ENCODE measurements at regions not wholly inside any gene's neighbourhood (a gene's known extent, or its start where the extent isn't known, plus 50 kb on each side); places are given as distances from the start of the nearest gene placed in this dataset.
A peak's percentile ranks its signal among the peaks of the same experiment; 100 is the strongest.

DNA sequence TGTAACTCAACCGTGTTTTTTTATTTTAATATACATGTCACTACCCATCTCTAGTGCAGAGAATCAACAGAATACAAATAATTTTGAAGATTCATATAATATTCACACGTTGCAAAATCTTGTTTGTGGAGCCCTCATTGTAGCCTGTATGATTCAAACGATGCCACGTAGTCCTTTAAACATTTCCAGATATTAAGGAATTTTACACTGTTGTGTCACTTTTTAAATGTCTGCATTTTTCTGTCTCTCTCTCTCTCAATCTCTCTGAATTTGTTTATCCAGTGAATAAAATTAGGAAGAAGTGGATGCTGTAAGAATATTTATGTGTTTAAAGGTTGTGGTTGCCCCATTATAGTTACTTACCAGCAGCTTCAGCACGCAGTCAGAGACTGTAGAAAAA, 262.0 kb downstream of the PAX1 start:
- no peak for DNase-seq (ENCODE audit: extremely low read depth in 1 of 11, low read depth in 9 of 11, low spot score in 4 of 11)

DNA sequence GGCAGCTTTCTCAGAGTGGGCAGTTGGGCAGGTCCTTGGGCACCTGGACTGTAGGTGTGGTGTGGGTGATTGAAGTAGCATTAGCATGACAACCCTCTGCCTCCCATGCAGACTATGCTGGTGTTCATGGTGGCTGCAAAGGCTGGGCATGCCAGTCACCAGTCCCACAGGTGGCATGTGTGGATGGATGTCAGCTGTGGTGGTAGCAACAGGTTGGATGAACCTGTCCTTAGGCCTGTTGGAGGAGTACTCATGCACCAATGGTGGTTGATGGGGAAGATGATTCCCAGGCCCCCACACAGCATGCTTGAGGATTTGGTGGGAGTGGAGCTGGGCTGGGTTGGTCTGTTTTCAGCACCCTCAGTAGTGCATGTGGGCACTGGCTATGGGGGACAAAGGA, 251.1 kb downstream of the PAX1 start:
- DNase-seq (ENCODE audit: extremely low read depth in 1 of 11, low read depth in 9 of 11, low spot score in 4 of 11), result no peak

DNA sequence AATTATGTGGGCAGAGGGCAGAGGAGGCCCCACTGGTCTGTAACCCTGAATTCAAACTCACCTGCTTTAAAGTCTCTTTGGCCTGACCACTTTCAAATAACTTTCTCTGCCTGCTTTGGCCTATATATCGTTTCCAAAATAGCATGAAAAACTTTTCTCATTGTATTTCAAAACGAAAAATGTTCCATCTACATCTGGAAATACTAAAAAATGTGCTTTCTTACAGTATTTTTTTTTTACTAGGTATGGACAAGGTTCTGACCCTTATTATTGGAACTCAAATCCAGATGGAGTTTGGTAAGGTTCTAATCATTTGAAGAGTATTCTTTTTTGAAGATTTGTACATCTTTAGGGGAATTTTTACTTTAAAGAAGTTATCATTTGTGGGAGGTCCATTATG, 241.9 kb downstream of the PAX1 start:
- no peak for DNase-seq (ENCODE audit: extremely low read depth in 1 of 11, low read depth in 9 of 11, low spot score in 4 of 11)

DNA sequence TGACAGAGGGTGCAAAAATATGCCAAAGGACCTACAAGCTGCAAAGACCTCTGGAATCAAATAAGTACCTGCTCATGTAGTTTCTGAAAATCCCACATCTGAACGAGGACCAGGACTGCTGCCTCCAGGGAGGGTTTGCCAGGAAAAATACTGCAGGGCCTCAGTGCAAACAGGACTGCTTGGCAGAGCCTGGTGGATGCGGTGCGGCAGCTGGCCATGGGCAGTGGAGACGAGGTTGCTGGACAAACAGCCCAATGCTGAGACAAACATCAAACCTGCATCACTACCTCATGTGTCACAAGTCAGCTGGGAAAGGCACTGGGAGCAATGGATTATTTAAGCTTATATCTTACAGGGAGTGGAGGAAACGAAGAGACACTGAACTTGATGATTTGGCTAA, 238.8 kb downstream of the PAX1 start:
- DNase-seq (ENCODE audit: extremely low read depth in 1 of 11, low read depth in 9 of 11, low spot score in 4 of 11), result no peak

DNA sequence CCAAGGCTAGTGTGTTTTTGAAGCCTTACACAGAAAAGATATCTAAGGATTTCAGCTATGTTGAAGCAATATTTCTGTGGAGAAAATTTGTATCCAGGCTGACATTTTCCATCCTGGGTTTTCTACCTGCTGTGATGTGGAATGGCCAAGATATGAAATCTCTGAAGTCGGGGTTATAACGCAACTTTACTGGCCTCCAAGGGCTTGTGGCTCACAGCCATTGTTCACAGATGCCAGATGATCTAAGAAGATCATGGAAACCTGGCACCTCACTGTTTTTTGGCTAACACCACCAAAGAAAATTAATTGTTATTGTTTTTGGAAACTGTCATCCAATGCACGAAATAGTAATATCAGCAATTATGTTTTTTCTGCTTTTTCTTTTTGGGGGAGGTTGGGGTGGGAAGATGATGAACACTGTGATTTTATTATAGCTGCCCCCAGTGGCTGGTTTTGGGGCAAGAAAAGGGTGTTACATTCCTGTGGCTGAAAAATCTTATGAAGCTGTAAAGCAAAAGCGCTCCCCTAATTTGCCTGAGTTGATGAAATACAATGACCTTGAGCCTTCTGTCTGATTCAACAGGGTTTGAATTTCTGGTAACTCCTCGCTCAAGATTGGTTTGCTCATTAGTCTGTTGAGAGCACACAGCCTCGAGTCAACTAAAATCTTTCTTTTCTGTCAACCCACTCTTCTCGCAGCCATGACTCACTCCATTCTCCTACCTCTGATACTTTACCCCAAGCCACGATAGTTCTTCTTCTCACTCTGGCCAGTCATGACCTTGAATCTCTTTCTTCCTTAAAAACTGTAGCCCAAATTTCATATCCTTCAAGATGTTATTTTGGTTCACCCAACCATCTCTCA, 236.7 kb downstream of the PAX1 start:
- no peak for DNase-seq (ENCODE audit: extremely low read depth in 1 of 11, low read depth in 9 of 11, low spot score in 4 of 11)

DNA sequence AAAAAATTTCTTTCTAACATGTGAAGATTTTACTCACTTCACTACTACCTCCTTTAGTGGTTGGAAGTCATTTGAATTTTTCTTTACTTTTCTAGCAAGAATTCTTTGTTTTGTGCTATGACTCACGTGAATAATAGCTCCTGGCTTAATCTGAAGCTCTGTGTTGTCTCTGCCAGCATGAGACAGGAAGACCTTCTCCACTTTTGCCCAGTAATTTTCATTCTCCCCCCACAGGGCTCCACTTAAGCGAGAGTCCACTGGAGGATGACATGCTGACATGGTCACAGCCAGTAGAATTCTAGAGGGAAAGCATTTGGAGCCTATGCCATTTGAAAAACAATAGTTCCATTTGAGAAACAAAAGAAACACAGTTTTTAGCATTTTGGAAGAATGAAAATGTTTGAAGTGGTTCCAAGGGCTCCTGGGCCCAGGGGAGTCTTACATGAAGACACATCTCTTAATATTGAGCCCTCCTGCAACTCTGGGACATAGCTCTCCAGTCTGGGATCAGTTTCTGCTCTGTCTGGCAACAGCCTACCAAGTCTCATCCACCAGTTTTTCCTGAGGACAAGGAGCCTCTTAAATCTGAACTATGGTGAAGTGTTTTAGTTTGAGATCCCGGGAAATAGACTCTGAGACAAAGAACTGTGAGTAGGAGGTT, 231.4 kb downstream of the PAX1 start:
- no peak for DNase-seq (ENCODE audit: extremely low read depth in 1 of 11, low read depth in 9 of 11, low spot score in 4 of 11)

DNA sequence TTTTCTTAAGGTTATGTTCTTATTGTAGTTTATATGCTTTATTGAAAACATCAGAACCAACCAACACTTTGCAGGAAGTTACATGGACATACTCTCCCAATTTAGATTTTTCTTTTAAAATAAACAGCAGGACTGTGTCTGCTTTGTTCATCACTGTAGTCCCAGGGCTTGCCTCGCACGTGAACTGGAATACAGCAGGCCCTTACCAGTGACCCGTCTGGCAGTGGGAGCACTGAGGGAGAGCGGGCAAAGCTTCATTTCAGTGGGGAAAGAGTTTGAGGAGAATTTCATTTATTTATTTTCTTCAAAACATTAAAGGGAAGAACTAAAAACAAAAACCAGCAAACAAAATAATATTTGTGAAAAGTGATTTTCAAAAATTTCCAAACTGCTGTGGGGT, 230.8 kb downstream of the PAX1 start:
- no peak for DNase-seq (ENCODE audit: extremely low read depth in 1 of 11, low read depth in 9 of 11, low spot score in 4 of 11)

DNA sequence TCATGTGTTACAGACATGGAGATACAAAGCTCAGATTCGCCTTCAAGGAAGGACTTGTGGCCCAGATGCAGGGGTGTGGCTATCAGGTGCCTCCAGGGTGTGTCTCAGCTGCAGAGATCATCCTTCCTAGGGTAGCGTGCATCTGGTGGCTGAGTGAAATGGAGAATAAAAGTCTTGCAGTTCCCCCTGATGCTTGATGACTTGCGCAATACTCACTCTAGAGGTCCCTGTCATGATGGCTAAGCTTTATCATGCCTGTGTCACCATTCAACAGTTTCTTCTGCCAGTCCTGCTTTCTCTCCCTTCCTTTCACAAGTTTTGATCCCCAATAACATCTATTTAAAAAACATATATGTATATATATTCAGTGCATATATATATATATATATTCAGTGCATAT, 228.1 kb downstream of the PAX1 start:
- no peak for DNase-seq (ENCODE audit: extremely low read depth in 1 of 11, low read depth in 9 of 11, low spot score in 4 of 11)

DNA sequence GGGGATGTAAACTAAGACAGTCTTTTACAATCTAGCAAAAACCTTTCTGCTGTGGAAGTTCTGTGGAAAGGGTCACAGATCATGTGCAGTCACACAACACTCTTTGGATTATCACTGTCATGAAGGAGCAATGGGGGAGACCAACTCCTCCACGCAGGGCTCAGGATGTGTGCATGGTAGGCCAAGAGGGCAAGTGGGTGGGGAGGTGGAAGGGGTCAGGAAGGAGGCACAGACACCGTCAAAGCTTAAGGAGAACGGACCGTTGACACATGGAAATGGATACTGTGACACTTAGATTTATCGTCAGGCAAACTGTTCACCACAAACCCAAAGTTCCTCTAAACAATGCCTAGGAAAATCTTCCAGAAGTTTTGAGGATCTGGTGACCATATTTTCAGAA, 215.8 kb downstream of the PAX1 start:
- DNase-seq (ENCODE audit: extremely low read depth in 1 of 11, low read depth in 9 of 11, low spot score in 4 of 11), result peak in 7 of 11 donors; percentile 3 to 24 (median 13)

DNA sequence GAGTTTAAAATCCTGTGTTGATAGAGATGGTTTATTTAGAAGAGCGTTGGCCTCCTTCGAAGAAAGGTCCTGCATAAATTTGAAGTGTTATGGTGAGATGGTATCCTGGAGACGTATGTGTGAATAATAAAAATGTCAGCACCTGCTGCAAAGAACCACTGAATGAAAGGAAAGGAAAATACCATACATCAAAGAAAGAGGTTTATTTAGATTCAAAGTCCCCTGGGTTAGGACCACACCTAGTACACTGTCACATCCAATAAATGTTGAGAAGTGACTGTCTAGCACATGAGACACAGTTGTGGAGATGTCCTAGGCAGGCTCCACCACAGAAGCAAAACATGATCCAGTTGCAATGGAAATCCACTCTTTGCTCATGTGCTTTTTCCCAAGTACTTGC, 214.7 kb downstream of the PAX1 start:
- no peak for DNase-seq (ENCODE audit: extremely low read depth in 1 of 11, low read depth in 9 of 11, low spot score in 4 of 11)

DNA sequence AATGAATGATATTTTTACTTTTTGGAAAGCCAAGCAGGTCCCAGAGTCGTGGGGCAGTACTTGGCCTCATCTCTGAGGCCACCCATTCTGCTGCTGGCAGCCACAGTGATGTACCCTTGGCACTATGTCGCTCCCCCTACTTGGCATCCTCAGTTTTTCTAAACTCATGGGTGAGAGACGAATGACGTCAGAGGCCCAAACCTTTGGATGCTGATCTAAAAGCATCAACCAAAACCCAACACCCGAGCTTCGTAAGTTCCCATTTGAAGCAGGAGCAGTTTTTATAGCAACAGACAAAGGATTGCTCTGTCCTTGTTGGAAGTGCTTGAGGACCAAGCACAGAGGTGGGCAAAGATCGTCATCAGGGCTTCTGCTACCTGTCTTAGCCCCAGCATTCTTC, 212.9 kb downstream of the PAX1 start:
- DNase-seq (ENCODE audit: extremely low read depth in 1 of 11, low read depth in 9 of 11, low spot score in 4 of 11), result no peak

DNA sequence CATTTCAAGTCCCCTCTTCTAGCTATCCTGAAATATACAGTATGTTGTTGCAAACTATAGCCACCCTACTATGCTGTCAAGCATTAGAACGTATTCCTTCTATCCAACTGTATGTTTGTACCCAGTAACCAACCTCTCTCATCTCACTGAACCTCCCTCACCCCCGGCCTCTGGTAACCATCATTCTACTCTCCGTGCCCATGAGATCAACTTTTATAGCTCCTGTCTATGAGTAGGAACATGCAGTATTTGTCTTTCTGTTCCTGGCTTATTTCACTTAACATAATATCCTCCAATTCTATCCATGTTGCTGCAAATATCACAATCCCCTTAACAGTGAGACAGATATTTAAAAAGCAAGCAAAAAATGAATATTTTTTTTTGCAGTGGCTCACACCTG, 196.9 kb downstream of the PAX1 start:
- no peak for DNase-seq (ENCODE audit: extremely low read depth in 1 of 11, low read depth in 9 of 11, low spot score in 4 of 11)

DNA sequence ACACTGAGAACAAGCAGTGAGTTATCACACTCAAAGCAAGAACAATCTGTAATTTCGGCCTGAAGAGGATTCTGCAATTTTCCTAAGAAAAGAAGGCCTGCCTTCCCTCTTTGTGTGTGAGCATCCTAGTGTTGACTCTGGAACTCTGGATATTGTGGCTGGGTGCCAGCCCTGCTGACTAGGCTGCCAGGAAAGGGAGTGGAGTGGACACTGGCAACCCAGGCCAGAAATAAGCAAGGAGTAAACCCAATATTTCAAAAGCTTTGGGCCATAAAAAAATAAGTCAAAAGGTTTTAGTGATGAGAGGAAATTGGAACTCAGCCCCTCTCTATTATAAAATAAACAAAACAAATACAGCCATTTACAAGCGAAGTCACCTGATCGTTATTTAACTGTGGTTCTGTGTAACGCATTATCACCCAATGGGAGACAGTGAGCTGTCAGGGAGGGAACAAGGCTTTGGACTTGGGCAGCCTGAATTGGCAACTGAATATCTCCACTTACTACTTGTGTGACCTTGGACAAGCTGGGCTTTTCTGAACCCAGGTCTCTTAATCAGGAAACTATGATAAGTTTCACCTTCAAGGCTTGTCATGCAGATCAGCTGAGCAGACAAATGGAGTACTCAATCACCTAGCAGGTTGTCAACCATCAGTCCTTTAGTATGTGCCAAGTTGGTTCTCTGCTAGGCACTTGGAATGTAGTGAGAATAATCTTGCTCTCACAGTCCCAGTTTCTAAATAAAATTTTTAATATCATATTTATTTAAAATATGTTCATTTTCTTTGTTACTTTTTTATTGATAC, 196.2 kb downstream of the PAX1 start:
- DNase-seq (ENCODE audit: extremely low read depth in 1 of 11, low read depth in 9 of 11, low spot score in 4 of 11), result no peak

DNA sequence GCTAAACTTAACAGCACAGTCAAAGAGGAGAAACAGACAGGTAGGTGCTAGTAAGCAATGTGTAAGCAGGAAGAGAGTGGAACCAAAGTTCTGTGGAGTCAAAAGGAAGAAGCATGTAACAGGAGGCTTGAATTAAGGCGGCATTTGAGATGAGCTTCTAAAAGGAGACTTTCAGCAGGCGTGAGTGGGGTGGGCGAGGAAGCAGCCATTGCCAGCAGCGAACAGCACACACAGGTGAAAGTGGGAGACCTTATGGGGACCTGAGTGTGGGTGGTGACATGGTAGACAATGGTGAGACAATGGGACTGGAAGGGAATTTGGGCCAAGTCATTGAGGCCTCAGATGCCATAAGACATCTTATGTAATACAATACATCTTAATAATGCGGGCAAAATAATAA, 195.0 kb downstream of the PAX1 start:
- DNase-seq (ENCODE audit: extremely low read depth in 1 of 11, low read depth in 9 of 11, low spot score in 4 of 11), result no peak

DNA sequence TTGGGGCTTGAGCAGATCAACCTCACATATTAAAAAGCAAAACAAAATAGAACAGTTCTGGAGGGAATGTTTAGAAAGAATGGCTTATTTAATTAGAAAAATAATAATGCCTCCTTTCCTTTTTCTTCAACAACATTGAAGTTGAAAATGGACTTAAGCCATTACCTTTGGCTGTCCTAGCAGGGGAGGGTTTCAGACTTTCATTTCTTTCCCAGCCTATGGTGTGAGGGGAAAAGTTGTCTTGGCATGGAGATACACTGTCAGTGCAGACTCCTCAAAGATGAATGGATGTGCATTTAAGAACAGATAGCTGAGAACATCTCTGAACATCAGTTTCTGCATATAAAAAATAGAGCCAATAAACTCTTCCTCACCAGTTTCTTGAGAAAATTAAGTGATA, 169.5 kb downstream of the PAX1 start:
- no peak for DNase-seq (ENCODE audit: extremely low read depth in 1 of 11, low read depth in 9 of 11, low spot score in 4 of 11)

DNA sequence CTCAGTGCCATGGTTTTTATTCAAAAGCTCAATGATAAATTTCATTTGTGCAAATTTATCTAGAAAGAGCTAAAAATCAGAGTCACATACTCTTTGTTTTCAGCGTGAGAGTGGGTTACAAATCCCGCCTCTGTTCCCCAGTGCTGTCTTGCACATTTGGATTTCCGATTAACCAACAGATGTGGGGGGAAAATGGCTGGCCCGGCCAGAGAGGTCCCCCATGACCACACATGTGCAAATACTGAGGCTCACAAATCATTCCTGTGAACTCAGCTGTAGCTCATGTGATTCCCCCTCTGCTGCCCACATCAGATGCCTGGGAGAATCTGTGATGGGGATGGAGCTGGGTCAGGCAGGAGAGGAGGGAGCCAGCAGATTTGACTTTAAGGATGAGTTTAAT, 168.7 kb downstream of the PAX1 start:
- DNase-seq (ENCODE audit: extremely low read depth in 1 of 11, low read depth in 9 of 11, low spot score in 4 of 11), result no peak

DNA sequence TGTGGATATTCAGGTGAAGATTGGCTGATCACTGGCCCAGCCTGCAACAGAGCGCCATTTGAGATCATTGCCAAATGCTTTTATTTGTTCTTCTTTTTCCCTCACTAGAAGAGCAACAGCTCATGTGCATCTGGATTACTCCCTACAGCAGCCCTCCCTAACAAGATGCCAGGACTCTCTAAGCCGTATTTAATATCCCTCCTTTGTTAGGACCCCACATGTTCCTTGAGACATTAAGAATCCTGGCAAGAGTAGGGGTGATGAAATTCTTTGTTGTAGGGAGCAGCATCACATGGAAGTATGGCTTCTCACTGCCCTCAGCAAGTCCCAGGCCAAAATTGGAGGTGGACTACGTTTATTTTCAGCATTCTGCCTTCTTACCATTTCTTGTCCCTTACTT, 167.8 kb downstream of the PAX1 start:
- DNase-seq (ENCODE audit: extremely low read depth in 1 of 11, low read depth in 9 of 11, low spot score in 4 of 11), result no peak

DNA sequence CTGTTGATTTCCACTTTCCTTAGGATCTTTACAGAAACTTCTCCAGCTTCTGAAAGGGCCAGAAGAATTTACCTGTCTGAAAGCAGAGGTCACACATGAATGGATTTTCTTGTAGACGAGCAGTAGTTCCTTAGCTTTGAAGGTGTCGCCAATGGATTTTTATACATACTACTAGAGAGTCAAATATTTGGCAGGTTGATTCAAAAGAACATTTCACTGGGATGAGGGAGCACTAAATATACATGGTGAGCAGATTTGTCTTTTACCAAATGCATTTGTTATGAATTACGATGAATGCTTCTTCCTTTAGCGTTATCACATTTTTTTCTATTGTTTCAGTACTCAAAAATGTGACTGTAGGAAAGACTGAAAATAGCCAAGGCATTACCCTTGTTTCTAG, 162.3 kb downstream of the PAX1 start:
- no peak for DNase-seq (ENCODE audit: extremely low read depth in 1 of 11, low read depth in 9 of 11, low spot score in 4 of 11)

DNA sequence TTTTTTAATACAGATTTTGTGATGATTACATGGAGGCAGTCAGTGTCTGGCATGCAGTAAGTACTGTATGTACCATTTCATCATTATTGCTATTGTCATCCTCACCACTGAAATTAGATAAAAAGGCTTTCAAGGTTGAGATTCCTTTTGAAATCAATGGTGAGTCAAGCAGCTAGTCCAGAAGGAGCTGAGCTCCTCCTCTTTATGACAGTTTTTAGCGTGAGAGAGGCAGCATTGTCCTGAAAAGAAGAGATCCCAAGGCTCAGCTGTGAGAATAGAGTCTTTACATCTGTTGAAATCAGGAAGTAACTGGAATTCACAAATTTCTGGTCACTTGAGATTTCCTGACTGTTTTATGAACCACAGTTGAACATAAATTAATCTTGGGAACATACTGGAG, 161.9 kb downstream of the PAX1 start:
- peak in 5 of 11 donors; percentile 9 to 33 (median 27) for DNase-seq (ENCODE audit: extremely low read depth in 1 of 11, low read depth in 9 of 11, low spot score in 4 of 11)

DNA sequence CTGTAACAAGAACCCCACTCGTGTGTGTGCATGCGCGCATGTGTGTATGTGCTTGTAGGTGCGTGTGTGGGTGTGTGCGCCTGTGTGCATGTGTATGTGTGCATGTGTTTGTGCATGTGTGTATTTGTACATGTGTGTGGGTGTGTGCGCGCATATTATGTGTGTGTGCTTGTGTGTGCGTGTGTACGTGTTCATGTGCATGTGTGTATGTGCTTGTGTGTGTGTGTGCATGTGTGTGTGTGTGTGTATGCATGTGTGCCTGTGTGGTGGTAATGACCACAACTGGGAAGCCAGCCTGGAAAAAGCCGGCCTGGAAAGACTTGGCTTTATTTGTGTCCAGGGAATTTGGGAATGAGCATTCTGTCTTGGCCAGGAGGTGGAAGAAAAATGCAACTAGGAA, 157.5 kb downstream of the PAX1 start:
- no peak for DNase-seq (ENCODE audit: extremely low read depth in 1 of 11, low read depth in 9 of 11, low spot score in 4 of 11)

Measured in renal cortex interstitium (tissue), 11 donors.